ENCODE measurements at regions not wholly inside any gene's neighbourhood (a gene's known extent, or its start where the extent isn't known, plus 50 kb on each side); places are given as distances from the start of the nearest gene placed in this dataset.
"Not testable (repeated sequence)": the region's sequence is repeated elsewhere in the genome, so short reads cannot be mapped to it uniquely, and the experiment has no call there.

DNA sequence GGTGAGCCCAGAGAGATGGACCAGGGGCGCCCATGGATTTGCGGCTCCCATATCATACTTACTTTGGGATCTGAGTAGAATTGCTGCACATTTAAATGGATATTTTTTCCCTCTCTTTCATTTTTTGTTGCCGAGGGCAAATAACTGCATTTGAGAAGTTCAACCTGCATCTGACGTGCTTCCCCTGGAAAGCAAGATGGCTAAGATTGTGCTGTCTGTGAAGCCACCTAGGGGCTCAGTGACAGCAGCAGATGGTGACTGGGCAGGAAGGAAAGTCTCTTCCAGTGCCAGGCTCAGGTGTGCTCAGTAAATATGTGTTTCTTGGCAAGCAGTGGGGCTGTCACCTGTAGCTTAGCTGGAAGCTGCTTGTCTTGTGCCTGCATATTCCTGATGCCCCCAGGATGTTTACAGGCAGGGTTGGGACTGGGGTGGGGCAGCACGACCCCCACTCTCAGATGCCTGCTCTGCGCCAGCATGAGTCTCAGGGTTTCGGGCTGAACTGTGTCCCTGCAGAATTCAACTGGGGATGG, 59.8 kb upstream of the ETV3 start (continued):
- TF ChIP-seq, protein P1, sequence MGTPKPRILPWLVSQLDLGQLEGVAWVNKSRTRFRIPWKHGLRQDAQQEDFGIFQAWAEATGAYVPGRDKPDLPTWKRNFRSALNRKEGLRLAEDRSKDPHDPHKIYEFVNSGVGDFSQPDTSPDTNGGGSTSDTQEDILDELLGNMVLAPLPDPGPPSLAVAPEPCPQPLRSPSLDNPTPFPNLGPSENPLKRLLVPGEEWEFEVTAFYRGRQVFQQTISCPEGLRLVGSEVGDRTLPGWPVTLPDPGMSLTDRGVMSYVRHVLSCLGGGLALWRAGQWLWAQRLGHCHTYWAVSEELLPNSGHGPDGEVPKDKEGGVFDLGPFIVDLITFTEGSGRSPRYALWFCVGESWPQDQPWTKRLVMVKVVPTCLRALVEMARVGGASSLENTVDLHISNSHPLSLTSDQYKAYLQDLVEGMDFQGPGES (IDR thresholded peaks at IDR 0.05; ENCODE audit: low read depth, low read length): no peak
- TF ChIP-seq, protein P2, sequence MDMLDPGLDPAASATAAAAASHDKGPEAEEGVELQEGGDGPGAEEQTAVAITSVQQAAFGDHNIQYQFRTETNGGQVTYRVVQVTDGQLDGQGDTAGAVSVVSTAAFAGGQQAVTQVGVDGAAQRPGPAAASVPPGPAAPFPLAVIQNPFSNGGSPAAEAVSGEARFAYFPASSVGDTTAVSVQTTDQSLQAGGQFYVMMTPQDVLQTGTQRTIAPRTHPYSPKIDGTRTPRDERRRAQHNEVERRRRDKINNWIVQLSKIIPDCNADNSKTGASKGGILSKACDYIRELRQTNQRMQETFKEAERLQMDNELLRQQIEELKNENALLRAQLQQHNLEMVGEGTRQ (IDR thresholded peaks at IDR 0.05; ENCODE audit: borderline replicate concordance, low read depth, low read length): no peak
- TF ChIP-seq FOSL2 (IDR thresholded peaks at IDR 0.05; ENCODE audit: borderline replicate concordance, low read depth) (no peak), NFIC (IDR thresholded peaks at IDR 0.05; ENCODE audit: borderline replicate concordance) (no peak), RFX5 (IDR thresholded peaks at IDR 0.05; ENCODE audit: low read length) (no peak), EZH2phosphoT487 (IDR thresholded peaks at IDR 0.05; ENCODE audit: borderline replicate concordance, low read depth) (no peak), ELF1 (IDR thresholded peaks at IDR 0.05) (no peak)
- TF ChIP-seq, protein P3, sequence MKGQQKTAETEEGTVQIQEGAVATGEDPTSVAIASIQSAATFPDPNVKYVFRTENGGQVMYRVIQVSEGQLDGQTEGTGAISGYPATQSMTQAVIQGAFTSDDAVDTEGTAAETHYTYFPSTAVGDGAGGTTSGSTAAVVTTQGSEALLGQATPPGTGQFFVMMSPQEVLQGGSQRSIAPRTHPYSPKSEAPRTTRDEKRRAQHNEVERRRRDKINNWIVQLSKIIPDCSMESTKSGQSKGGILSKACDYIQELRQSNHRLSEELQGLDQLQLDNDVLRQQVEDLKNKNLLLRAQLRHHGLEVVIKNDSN (IDR thresholded peaks at IDR 0.05; ENCODE audit: borderline replicate concordance, low read depth): no peak

DNA sequence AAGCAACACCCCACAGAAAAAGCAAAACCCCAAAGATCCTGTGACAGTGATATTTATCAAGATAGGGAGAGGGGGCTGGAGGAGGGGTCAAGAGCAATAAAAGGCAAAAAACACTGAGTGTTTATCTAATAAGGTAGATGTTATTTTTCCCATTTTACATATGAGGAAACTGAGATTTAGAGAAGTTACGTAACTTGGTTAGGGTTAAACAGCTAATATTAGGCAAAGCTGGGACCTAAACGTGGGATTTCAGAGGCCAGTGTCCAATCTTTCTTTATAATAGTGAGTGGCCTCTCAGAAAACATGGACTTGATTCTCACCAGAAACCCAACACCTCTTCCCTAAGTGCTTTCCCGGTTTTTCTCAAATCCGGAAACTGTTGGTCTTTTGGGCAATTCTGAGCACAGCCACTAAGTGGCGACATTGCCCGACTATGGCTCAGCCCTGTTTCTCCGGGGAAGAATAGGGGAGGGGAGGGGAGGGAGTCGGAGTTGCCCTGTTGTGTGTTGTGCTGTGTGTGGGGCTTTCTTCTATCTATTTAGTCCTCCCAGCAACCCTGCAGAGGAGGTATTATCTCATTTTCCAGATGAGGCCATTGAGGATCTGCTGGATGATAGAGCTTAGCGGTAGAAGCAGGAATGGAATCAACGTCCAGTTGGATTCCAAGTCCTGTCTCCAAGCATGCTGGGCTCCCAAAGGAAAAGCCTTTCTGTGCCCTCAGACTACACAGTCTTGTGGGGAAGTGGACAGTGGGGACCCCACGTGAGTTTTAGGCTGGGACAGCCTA, 58.7 kb upstream of the ETV3 start:
- TF ChIP-seq, protein P4, sequence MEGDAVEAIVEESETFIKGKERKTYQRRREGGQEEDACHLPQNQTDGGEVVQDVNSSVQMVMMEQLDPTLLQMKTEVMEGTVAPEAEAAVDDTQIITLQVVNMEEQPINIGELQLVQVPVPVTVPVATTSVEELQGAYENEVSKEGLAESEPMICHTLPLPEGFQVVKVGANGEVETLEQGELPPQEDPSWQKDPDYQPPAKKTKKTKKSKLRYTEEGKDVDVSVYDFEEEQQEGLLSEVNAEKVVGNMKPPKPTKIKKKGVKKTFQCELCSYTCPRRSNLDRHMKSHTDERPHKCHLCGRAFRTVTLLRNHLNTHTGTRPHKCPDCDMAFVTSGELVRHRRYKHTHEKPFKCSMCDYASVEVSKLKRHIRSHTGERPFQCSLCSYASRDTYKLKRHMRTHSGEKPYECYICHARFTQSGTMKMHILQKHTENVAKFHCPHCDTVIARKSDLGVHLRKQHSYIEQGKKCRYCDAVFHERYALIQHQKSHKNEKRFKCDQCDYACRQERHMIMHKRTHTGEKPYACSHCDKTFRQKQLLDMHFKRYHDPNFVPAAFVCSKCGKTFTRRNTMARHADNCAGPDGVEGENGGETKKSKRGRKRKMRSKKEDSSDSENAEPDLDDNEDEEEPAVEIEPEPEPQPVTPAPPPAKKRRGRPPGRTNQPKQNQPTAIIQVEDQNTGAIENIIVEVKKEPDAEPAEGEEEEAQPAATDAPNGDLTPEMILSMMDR (IDR thresholded peaks at IDR 0.05): peak; percentile 66
- peaks cover 64% of the 10 kb centered on the region for H3K27me3 ChIP-seq (ENCODE audit: insufficient read depth)
- H3K36me3 ChIP-seq (replicated peaks in 1 of 2; ENCODE audit: control insufficient read depth in 1 of 2, insufficient read depth in 2 of 2, low read length in 1 of 2); H4K20me1 ChIP-seq (ENCODE audit: insufficient read depth); H3K4me1 ChIP-seq (ENCODE audit: control insufficient read depth in 1 of 2, insufficient read depth in 2 of 2, low read depth in 1 of 2, low read length in 1 of 2); H3K9me2 ChIP-seq; DNase-seq; H3K4me2 ChIP-seq; POLR2A ChIA-PET; H3K9me3 ChIP-seq; H3K4me3 ChIP-seq (ENCODE audit: low read depth in 2 of 2, low read length in 1 of 2); H3K27ac ChIP-seq (ENCODE audit: low read depth in 2 of 2, low read length in 1 of 2); H3K79me2 ChIP-seq (ENCODE audit: insufficient read depth); H3K9ac ChIP-seq; H2AFZ ChIP-seq (ENCODE audit: low read depth); H3F3A ChIP-seq (replicated peaks; ENCODE audit: insufficient read depth): not testable (repeated sequence)
- WGBS (ENCODE audit: low lambda C conversion rate): 14% methylated on average over 6 of the region's 11 CpGs
- CTCF ChIA-PET: interaction anchor here (0.6 to 2.2 kb wide), 9 partner anchors 9 to 294 kb away, joined by 3 to 7 read pairs (median 4); no protein-coding TSS in a partner anchor

All from SK-N-SH (cell line).